ENCODE measurements at regions not wholly inside any gene's neighbourhood (a gene's known extent, or its start where the extent isn't known, plus 50 kb on each side); places are given as distances from the start of the nearest gene placed in this dataset.

- TF ChIP-seq, protein P1, sequence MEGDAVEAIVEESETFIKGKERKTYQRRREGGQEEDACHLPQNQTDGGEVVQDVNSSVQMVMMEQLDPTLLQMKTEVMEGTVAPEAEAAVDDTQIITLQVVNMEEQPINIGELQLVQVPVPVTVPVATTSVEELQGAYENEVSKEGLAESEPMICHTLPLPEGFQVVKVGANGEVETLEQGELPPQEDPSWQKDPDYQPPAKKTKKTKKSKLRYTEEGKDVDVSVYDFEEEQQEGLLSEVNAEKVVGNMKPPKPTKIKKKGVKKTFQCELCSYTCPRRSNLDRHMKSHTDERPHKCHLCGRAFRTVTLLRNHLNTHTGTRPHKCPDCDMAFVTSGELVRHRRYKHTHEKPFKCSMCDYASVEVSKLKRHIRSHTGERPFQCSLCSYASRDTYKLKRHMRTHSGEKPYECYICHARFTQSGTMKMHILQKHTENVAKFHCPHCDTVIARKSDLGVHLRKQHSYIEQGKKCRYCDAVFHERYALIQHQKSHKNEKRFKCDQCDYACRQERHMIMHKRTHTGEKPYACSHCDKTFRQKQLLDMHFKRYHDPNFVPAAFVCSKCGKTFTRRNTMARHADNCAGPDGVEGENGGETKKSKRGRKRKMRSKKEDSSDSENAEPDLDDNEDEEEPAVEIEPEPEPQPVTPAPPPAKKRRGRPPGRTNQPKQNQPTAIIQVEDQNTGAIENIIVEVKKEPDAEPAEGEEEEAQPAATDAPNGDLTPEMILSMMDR (IDR thresholded peaks at IDR 0.05 in 8 of 11, conservative IDR thresholded peaks at IDR 0.05 in 3 of 11): no peak
- no peak for TF ChIP-seq POLR2A (IDR thresholded peaks at IDR 0.05)
- no peak for TF ChIP-seq POLR2AphosphoS5 (IDR thresholded peaks at IDR 0.05)
Measured at GRCh38 chr3:98691897-98692296, 71.2 kb upstream of the ST3GAL6 start.
